ENCODE measurements at regions not wholly inside any gene's neighbourhood (a gene's known extent, or its start where the extent isn't known, plus 50 kb on each side); places are given as distances from the start of the nearest gene placed in this dataset.

DNA sequence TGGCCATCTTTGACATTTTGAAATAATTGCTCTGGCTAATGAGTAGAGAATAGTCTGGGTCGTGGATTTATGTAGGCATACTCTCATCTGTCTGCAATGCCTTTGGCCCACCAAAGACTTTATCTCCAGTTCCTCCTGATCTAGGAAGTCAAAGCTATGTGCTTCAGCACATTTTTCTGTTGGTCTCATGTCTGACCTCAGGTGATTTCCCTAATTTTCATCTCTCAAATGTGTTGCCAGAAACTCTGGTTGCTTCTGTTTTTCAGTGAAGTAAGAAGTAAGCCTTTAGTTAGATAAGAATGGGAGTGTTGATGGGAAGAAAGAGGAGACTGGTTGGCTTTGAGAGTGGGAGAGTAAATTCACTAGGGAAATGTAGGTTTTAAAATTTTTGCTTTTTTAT lies 66.4 kb downstream of the GPR88 start:
- TF ChIP-seq, protein P1, sequence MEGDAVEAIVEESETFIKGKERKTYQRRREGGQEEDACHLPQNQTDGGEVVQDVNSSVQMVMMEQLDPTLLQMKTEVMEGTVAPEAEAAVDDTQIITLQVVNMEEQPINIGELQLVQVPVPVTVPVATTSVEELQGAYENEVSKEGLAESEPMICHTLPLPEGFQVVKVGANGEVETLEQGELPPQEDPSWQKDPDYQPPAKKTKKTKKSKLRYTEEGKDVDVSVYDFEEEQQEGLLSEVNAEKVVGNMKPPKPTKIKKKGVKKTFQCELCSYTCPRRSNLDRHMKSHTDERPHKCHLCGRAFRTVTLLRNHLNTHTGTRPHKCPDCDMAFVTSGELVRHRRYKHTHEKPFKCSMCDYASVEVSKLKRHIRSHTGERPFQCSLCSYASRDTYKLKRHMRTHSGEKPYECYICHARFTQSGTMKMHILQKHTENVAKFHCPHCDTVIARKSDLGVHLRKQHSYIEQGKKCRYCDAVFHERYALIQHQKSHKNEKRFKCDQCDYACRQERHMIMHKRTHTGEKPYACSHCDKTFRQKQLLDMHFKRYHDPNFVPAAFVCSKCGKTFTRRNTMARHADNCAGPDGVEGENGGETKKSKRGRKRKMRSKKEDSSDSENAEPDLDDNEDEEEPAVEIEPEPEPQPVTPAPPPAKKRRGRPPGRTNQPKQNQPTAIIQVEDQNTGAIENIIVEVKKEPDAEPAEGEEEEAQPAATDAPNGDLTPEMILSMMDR (IDR thresholded peaks at IDR 0.05), result no peak
- no peak for TF ChIP-seq POLR2A (IDR thresholded peaks at IDR 0.05)

All from lower leg skin (tissue), 3 donors.